ENCODE measurements at regions not wholly inside any gene's neighbourhood (a gene's known extent, or its start where the extent isn't known, plus 50 kb on each side); places are given as distances from the start of the nearest gene placed in this dataset.

DNA sequence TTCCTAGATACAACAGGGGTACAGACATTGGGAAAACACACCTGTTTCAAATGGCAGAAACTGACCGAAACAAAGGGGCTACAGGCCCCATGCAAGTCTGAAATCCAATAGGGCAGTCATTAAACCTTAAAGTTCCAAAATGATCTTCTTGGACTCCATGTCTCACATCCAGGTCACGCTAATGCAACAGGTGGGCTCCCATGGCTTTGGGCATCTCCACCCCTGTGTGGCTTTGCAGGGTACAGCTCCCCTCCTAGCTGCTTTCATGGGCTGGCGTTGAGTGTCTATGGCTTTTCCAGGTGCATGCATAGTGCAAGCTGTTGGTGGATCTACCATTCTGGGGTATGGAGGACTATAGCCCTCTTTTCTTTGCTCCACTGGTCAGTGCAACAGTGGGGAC lies 248.1 kb upstream of the RHOBTB1 start:
- in situ Hi-C loops (cut with MboI; ENCODE audit: low sequenced_read_pairs, unreplicated experiment): no loop called here
- no peak for DNase-seq (ENCODE audit: low spot score)
- TF ChIP-seq, protein P1, sequence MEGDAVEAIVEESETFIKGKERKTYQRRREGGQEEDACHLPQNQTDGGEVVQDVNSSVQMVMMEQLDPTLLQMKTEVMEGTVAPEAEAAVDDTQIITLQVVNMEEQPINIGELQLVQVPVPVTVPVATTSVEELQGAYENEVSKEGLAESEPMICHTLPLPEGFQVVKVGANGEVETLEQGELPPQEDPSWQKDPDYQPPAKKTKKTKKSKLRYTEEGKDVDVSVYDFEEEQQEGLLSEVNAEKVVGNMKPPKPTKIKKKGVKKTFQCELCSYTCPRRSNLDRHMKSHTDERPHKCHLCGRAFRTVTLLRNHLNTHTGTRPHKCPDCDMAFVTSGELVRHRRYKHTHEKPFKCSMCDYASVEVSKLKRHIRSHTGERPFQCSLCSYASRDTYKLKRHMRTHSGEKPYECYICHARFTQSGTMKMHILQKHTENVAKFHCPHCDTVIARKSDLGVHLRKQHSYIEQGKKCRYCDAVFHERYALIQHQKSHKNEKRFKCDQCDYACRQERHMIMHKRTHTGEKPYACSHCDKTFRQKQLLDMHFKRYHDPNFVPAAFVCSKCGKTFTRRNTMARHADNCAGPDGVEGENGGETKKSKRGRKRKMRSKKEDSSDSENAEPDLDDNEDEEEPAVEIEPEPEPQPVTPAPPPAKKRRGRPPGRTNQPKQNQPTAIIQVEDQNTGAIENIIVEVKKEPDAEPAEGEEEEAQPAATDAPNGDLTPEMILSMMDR (IDR thresholded peaks at IDR 0.05; ENCODE audit: borderline replicate concordance, control extremely low read depth, extremely low read depth, insufficient read depth, missing control alignments): no peak

DNA sequence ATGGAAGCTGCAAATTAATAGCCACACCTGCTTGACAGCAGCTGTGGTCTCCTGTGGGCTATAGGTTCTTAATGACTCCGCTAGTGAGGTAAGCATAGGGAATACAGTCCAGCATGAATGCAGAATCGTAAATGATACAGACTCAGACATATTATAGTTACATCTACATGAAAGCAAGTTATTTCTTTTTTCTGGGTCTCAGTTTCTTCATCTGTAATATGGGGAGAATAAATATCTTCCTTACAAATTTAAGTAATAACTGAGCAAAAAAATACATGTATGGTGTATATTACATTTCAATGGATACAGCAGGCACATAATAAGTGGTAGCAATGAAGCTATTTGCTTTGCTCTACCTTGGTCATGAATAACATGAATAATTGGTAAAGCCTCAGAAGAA lies 245.9 kb upstream of the RHOBTB1 start:
- in situ Hi-C loops (cut with MboI; ENCODE audit: low sequenced_read_pairs, unreplicated experiment): no loop called here
- TF ChIP-seq, protein P1 (IDR thresholded peaks at IDR 0.05; ENCODE audit: borderline replicate concordance, control extremely low read depth, extremely low read depth, insufficient read depth, missing control alignments): no peak
- DNase-seq (ENCODE audit: low spot score): no peak

DNA sequence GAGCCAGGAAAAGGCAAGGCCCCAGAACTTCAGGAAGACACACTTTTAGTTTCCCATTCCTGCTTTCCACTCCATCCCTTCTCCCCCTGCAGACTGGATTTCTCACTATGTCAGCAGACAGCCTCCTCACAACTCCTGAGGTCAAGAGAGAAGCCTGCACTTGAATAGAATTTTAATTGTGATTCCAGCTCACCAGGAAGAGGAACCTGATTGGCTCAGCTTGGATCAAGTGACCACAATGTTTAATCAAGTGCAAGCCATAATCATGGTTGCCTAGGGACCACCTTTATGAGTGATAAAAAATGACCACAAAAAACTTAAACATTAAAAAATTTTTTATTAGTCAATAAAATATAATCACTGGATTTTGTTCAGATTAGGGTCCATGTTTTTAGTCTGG lies 244.7 kb upstream of the RHOBTB1 start:
- in situ Hi-C loops (cut with MboI; ENCODE audit: low sequenced_read_pairs, unreplicated experiment): no loop called here
- no peak for DNase-seq (ENCODE audit: low spot score)

DNA sequence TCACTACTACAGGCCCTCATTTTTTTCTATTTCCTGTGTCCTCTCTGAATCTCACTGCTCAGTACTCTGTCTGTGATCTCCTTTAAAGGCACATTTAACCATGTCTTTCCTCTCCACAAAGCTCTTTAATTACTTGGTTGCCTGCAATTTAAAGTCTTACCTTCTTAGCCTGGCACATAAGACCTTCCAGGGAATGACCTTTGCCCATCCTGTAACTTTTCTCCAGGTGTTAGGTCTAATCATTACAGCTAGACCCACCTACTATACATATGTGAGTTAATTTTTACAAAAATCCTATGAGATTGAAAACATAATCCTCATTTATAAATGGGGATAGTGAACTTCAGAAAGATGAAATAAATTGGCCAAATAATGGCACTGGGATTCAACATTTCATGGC lies 244.1 kb upstream of the RHOBTB1 start:
- no peak for DNase-seq (ENCODE audit: low spot score)
- in situ Hi-C loops (cut with MboI; ENCODE audit: low sequenced_read_pairs, unreplicated experiment): no loop called here
- TF ChIP-seq, protein P1 (IDR thresholded peaks at IDR 0.05; ENCODE audit: borderline replicate concordance, control extremely low read depth, extremely low read depth, insufficient read depth, missing control alignments): no peak

More for the DNA sequence above, 244.7 kb upstream of the RHOBTB1 start:
- TF ChIP-seq, protein P1 (IDR thresholded peaks at IDR 0.05; ENCODE audit: borderline replicate concordance, control extremely low read depth, extremely low read depth, insufficient read depth, missing control alignments): no peak

DNA sequence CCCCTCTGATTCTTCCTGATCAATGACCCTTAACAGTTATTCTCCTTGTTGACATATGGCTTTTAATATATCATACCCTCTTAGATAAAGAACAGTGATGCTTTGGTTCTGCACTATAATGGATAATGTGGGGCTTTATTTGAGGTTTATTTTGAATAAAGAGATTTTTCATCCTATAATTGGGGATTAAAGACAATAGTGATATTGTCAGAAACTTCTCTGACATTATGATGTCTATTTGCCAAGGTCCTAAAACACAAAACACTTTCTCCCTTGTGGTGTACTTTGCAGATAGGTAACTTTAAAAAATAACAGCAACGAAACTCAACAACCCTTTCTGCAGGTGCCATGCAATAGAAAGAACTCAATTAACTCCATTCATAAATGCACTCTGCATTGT lies 243.6 kb upstream of the RHOBTB1 start:
- TF ChIP-seq, protein P1 (IDR thresholded peaks at IDR 0.05; ENCODE audit: borderline replicate concordance, control extremely low read depth, extremely low read depth, insufficient read depth, missing control alignments): no peak
- no peak for DNase-seq (ENCODE audit: low spot score)
- in situ Hi-C loops (cut with MboI; ENCODE audit: low sequenced_read_pairs, unreplicated experiment): no loop called here

DNA sequence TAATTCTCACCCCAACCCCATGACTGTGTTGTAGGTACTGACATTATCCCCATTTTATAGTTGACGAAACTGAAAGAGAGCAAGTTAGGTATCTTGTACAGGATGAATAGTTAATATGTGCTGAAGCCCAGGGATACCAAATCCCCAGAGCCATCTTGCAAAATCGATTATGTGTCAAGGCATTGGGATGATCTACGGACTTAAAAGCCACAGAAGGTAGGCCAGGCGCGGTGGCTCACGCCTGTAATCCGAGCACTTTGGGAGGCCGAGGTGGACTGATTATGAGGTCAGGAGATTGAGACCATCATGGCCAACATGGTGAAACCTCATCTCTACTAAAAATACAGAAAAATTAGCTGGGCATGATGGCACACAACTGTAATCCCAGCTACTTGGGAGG lies 242.4 kb upstream of the RHOBTB1 start:
- in situ Hi-C loops (cut with MboI; ENCODE audit: low sequenced_read_pairs, unreplicated experiment): no loop called here
- no peak for DNase-seq (ENCODE audit: low spot score)
- TF ChIP-seq, protein P1 (IDR thresholded peaks at IDR 0.05; ENCODE audit: borderline replicate concordance, control extremely low read depth, extremely low read depth, insufficient read depth, missing control alignments): no peak

DNA sequence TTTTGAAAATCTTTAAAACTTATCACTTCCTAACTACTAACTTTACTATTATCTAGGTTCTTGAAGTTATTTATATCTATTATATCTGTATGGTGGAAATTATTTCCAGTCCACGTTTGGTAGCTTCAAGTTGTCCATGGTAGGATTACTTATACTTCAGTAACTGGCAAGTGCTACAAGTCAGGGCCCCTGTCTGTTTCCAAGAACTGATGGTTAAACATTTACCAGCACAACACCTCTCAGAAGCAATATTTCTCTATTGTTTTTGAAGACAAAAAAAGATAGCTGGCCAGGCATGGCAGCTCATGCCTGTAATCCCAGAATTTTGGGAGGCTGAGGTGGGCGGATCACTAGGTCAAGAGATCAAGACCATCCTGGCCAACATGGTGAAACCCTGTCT lies 240.4 kb upstream of the RHOBTB1 start:
- in situ Hi-C loops (cut with MboI; ENCODE audit: low sequenced_read_pairs, unreplicated experiment): no loop called here
- TF ChIP-seq, protein P1 (IDR thresholded peaks at IDR 0.05; ENCODE audit: borderline replicate concordance, control extremely low read depth, extremely low read depth, insufficient read depth, missing control alignments): no peak
- DNase-seq (ENCODE audit: low spot score): no peak
